Dermis blood vessel endothelial cell (primary cell): ENCODE measurements at regions not wholly inside any gene's neighbourhood (a gene's known extent, or its start where the extent isn't known, plus 50 kb on each side); places are given as distances from the start of the nearest gene placed in this dataset.
"Not testable (repeated sequence)": the region's sequence is repeated elsewhere in the genome, so short reads cannot be mapped to it uniquely, and the experiment has no call there.

Experiments used
- DNase-seq: peaks from one replicate; pipeline ENCODE4 v3.0.0; 2010

DNA sequence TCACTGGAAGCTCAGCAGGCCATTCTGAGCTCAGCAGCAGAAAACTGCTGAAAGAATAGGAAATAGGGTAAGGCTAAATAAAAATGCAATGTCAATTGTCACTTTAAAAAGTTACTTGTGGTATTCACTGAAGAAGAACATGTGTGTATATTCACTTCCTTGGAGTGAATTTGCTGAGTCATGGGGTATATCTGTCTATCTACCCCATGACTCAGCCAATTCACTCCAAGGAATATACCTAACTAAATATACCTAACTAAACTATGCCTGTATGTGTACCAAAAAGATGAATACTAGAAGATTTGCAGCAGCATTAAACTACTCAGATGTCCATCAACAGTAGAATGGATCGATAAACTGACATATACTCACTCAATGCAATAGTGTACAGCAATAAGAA, 69.5 kb upstream of the KCNAB1 start:
- no peak for DNase-seq

DNA sequence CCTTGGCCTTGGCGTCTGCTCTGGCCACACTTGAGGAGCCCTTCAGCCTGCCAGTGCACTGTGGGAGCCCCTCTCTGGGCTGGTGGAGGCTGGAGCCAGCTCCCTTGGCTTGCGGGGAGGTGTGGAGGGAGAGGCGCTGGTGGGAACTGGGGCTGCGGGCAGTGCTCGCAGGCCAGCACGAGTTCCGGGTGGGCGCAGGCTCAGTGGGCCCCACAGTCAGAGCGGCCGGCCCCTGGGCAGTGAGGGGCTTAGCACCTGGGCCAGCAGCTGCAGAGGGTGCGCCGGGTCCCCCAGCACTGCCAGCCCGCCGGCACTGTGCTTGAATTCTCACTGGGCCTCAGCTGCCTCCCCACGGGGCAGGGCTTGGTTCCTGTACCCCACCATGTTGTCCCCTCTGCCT, 68.7 kb upstream of the KCNAB1 start:
- no peak for DNase-seq

DNA sequence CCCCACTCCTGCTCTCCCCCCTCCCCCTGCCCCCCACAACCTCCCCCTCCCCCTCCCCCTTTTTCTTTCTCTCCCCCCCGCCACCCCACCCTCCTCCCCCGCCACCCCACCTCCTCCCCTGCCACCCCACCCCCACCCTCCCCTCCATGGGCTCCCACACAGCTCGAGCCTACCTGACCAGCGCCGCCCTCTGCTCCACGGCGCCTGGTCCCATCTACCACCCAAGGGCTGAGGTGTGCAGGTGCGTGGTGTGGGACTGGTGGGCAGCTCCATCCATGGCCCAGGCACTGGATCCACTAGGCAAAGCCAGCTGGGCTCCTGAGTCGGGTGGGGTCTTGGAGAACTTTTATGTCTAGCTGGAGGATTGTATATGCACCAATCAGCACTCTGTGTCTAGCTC, 68.3 kb upstream of the KCNAB1 start:
- no peak for DNase-seq

DNA sequence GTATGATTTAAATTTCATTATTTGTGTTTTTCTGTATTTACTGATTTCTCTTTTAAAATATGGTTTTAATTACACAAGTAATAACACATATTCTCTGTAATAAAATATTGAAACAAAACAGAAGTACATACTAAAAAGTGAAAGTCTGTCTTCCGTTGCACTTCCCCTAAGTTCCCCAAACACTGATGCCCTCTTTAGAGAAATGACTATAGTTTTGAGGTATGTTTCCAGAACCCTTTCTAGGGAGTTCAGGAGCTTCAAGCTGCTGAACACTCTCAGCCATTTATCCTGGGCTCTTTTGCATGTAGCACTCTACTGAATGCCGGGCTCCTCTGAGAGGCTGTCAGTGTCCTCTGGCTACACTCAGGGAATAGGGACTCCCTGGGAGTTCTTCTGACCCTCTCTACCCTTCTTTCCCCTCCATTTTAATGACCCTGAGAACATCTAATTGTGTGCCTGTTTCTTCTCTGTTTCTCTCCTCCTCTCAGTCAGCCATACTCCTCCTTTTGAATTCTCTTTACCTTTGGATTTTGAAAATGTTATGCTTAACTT, 60.4 kb upstream of the KCNAB1 start:
- DNase-seq = no peak

DNA sequence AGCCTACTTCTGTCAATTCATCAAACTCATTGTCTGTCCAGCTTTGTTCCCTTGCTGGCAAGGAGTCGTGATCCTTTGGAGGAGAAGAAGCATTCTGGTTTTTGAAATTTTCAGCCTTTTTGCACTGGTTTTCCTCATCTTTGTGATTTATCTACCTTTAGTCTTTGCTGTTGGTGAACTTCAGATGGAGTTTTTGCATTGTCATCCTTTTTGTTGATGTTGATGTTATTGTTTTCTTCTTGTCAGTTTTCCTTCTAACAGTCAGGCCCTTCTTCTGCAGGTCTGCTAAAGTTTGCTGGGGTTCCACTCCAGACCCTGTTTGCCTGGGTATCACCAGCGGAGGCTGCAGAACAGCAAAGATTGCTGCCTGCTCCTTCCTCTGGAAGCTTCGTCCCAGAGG, 52.2 kb upstream of the KCNAB1 start:
- not testable (repeated sequence) for DNase-seq

DNA sequence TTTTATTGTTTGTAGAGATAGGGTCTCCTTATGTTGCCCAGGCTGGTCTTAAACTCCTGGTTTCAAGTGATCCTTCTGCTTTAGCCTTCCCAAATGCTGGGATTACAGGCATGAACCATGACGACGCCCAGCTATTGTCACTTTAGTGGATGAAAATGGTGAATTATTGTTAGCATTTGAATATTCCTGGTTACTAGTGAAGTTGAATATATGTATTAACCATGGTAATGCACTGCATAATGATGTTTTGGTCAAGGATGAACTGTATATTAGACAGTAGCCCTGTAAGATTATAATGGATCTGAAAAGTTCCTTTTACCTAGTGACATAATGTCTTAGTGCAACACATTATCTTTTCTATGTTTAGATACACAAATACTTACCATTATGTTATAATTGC, 50.4 kb upstream of the KCNAB1 start:
- DNase-seq = no peak
